Epidermal melanocyte (primary cell): ENCODE measurements at regions not wholly inside any gene's neighbourhood (a gene's known extent, or its start where the extent isn't known, plus 50 kb on each side); places are given as distances from the start of the nearest gene placed in this dataset.
"Not testable (repeated sequence)": the region's sequence is repeated elsewhere in the genome, so short reads cannot be mapped to it uniquely, and the experiment has no call there.

Experiments
- DNase-seq: peaks from one replicate; pipeline ENCODE4 v3.0.0; 2011; ENCODE audit warnings: low spot score; ENCODE audit not compliant: insufficient read length

DNA sequence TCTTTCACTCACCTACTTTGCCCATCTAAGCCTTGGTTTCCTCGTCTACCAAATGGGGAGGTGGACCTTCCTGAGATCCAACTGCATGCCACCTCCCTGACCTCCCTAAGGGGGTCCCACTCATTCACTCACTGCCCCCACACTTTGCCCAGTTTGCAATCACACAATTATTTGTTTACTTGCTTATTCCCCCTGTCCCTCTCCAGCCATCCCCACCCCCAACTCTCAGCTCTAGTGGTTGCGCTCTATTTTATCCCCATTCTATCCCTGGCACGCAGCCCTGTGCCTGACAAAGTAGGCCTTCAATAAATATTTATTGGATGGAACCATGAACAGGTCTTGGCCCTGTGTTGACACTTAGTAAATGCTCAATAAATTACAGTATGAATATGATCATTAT, 130.8 kb upstream of the LARP1 start:
- no peak for DNase-seq

DNA sequence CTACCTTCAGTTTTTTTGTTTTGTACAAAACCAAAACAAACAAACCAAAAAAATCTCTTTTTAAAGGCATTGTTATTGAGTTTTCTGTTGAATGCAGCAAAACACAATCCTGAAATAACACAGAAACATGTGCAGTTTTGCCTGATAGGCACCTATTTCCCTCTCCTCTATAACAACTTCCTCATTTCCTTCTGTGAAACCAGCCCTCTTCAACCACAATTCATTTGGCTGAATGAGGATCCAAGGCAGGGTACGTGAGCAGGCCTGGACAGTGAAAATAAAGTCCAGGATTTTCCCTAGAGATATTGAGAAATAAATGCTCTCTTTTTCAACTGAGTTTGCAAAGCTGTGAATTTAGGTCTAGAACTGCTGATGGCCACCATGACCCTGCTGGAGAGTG, 134.8 kb upstream of the LARP1 start:
- no peak for DNase-seq

DNA sequence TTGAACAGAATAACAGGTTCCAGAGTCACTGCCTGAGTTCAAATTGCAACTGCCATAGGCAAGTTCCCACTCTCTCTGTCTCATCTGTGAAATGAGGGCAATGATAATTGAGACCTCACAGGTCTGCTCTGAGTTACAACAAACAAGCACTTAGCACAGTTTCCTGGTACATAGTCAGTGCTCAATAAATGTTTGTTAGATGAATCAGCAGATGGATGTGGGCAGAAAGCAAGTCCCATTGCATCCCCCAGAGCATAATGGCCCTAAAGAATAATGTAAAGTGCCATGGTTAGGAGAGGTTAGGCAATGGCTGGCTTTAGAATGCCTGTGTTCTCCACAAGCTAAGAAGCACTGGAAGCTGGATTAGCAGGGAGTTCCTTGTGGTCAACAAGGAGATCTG, 136.5 kb upstream of the LARP1 start:
- DNase-seq, result no peak

DNA sequence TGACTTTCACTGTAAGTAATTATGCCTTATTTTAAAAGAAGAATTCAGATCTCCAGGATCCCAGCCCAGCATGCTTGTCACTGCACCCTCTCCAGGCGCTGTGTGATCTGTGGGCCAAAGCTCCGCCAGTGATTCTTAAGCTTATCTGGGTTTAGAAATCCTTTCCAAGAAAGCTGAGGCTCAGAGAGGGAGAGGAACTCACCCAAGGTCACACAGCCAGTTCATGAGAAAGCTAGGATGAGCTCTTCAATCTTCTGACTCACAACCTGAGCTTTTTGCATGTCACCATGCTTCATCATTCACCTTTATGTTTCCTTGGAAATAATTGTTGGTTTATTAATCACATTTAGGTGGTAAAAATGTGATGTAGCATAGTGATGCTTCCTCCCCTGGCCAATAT, 136.6 kb upstream of the HAND1 start:
- DNase-seq, result no peak

DNA sequence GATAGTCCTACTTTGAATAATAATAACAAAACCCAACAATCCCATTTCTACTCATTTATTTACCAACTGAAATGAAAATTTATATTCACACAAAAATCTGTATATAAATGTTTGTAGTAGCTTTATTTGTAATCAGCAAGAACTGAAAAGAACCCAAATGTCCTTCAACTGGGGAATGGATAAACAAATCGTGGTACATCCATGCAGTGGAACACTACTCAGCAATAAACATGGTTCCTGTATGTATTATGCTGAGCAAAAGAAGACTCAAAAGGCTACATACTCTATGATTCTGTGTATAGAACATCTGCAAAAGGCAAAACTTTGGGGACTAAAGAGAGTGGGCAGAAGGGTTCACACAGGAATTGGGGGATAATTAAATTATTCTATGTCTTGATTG, 136.1 kb upstream of the HAND1 start:
- no peak for DNase-seq

DNA sequence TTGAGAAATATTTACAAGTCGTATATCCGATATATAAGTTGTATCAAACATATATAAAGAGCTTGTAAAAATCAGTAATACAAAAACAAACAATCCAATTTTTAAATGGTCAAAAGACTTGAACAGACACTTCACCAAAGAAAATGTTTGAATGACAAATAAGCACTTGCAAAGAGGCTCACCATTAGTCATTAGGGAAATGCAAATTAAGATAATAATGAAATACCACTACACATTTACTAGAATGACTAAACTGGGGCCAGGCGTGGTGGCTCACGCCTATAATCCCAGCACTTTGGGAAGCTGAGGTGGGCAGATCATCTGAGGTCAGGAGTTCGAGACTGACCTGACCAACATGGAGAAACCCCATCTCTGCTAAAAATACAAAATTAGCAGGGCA, 134.6 kb upstream of the HAND1 start:
- DNase-seq, result no peak

DNA sequence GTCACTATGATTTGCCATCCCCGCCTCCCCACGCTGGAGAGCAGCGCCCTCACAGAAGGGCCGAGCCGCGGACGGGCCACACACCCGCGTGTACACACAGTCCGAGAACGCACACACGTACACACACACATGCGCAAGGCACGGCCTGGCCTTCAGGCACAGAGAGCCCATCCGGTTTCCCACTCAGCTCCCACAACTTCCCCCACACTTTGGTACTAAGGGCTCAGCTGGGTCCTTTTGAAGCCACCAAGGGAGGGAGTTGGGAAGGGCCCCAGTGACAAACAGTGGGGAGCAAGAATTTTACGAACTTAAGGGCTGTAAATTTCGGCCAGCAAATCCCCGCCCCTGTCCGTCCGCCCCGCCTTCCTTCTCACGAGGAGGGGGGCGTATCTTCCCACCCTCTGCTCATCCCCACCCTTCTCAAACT, 133.3 kb upstream of the HAND1 start:
- no peak for DNase-seq

DNA sequence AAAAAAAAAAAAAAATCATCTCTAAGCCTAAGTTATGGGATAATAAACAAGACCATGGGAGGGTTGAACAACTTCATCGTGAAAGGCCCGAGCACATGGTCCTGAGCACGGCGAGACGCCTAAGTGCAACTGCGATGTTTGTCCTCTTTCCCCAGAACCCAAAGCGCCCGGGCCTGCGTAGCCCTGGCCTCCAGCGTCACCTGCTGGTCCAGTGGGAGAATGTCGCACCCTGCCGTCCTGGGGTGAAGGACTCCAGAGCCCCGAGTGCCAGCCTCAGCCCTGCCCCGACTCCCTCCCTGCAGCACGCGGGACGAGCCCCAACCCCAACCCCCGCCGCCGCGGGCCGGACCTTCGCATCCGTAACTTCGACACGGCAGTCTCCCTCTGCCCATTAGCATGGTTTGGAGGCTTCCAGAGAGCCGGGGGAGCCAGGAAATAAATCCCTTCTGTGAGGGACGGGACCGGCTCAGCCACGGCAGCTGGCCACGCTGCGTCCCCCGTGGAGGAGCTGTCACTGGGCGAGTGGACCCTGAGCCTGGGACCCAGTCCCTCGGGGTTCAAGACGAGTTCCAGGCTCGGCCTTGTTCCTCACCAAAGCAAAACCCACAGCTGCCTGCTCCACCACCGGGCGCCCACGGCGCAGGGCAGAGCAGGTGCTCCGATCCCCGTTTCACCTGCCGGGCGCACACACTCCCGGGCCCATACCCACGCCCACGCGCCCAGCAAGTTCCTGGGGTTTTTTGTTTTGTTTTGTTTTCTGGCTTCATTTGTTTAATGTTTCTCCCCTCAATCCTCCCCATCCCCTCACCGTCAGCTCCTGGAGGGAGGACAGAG, 132.5 kb upstream of the HAND1 start:
- no peak for DNase-seq

DNA sequence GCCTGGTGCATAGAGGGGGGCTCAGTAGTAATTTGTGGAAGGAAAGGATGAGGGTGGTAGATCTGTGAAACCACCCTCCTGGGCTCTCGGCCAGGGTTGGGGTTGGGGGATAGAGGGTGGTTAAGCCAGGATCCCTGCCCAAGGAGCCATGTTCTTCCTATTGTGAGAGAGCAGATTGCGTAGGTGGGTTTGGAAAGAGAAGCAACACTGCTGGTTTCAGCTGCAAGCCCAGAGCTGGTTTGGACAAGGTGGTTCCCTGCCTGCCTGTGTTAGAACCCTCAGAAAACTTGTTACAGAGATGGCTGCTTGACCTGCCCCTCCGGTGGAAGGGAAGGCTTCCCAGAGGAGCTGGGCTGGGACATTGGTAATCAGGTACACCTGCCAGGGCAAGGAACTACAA, 131.2 kb upstream of the HAND1 start:
- DNase-seq, result no peak

DNA sequence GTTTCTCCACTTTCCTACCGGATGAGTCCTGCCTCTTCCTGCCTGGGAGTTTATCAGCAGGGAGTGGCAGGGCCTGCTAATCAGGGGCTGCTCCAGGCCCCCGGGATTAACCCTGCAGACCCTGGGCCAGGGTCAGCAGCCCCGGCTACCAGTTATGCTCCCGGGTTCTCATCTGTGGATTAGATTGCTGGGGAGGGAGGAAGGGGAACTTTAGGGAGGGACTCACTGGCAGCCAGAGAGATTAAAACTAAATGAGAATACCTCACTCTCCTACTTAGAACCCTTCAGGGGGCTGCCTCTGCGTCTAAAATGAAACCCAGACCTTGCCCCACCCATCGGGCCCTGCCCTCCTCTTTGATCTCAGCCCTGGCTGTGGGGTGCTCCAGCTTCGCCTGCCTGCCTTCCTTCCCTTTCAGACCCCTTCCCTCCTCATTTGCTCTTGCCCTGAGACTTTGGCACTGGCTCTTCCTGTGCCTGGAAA, 130.5 kb upstream of the HAND1 start:
- no peak for DNase-seq

DNA sequence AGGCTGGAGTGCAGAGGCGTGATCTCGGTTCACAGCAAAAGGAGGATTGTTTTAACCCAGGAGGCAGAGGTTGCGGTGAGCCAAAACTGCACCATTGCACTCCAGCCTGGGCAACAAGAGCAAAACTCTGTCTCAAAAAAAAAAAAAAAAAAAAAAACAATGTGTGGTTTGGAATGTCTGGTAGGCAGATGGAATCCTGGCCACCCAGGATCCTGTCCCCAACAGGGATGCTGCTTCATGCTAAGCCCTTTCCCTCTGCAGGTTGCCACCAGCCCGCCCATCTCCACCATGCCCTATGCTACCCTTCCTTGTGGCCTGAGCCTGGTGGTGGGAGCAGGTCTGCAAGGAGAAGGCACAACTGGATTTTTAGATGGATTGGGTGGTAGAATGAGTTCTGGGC, 129.7 kb upstream of the HAND1 start:
- DNase-seq, result no peak

DNA sequence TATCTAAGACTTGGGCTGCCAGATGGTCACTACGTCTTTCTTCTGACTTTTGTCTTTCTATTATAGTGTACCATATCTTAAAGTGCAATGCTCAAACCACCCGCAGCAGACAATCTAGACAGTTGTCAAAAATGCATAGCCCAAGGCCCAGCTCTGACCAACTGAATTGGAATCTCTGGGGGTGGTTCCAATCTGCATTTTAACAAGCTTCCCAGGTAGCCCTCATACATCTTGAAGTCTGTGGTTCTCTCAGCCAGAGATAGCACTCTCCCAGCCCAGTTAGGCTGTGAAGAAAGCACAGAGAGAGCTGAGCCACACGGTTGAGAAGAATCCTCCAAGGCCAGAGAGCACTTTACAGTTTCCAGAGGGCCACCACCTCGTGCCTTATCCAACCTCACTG, 128.2 kb upstream of the HAND1 start:
- no peak for DNase-seq

DNA sequence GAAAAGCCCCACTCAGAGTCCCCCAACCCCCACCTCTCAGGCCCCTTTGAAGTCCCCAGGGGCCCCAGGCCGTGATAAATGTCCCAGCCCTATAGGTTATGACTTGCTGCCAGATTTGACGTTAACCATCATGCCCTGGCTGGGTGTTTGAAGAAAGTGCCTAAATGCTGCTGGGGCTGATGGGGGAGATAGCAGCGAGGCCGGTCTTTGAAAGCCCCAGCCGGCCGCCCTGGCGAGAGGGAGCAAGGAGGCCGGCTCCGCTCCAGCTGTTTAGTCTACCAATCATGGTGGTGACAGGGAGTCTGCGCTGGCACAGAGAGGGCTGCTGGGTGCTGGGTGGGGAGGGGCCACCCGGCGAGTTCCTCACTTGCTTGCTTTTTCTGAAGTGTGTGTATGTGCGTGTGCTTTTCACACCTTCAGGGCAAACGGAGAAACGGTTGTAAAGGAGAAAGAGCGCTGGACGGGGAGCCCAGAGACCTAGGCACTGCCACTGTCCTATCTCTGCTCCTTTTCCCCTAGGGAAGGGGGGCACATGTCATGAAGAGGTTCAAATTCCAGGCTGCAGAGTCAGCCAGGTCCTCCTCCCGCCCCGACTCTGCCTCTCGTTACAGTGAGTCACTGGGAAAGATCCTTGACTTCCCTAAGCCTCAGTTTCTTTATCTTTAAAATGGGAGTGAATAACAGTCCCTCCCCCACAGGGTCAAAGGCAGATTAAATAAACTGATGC, 126.1 kb upstream of the HAND1 start:
- DNase-seq, result no peak

DNA sequence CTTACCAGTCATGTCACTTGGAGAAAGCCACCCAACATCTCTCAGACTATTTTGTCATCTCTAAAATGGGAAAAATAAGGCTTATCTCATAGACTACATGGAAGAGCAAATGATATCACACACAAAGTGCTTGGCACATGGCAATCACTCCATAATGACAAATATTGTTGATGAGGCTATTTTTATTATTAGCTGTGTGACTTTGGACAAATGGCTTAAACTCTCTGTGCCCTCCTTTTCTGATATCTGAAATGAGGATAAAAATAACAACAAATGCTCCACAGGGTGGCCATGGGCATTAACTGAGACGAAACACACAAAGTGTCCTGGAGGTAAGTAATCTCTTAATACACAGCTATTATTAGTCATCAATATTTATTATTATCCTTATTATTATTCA, 125.5 kb upstream of the HAND1 start:
- DNase-seq, result no peak

DNA sequence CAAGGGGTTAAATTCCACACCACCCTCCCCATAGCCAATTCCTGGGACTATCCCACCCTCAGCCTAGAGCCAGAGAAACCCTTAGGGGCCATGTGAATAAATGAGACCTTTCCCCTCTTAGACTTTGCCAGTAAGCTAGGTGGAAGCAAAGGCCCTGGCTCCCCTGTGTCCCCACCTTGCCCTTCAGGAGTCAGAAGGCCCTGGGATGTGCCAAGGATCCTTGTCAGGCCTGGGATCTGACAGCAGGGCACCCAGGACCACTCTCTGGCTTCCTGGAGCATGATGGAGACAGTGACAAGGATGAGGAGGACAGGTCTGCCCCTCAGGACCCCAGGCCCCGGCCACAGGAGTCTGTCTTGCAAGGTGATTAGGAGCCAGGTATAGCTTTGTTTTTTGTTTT, 125.0 kb upstream of the HAND1 start:
- DNase-seq, result no peak

DNA sequence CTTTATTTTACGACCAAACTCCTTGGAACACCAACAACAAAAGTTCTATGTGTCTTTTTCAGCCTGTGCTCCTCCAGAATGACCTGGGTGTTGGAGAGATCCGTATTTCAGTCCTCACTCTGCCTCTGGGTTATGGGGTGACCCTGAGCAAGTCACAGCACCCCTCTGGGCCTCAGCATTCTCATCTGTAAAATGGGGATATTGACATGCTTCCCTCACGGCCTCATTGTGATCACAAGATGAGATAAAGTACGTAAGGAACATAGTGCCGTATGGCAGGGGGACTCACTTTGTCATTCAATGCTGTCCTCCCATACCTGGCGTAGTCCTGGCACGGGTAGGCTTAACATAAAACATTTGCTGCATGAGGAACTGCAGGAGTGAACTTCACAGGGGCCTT, 123.0 kb upstream of the HAND1 start:
- DNase-seq, result no peak

DNA sequence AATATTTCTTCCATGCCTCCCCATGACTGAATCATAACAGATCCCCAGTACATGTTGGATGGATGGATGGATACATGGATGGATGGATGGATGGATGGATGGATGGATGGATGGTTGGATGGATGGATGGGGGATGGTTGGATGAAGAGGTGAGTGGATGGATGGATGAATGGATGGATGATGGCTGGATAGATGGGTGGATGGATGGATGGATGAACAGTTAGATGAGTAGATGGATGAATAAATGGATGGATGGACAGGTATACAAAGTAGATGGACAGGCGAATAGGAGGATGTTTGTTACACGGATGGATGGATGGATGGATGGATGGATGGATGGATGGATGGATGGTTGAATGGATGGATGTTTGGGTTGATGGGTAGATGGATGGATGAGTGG, 120.0 kb upstream of the HAND1 start:
- no peak for DNase-seq

DNA sequence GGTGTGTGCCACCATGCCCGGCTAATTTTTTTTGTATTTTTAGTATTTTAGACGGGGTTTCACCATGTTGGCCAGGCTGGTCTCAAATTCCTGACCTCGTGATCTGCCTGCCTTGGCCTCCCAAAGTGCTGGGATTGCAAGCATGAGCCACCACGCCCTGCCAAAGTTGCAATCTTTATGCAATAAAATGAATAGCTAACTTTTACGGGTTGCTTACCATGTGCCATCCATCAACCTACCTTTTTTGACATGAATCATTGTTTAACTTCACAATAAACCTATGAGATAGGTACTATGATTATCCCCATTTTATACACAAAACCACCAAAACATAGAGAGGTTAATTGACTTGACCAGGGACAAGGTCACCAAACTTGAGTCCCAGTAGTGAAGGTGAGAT, 118.8 kb upstream of the HAND1 start:
- not testable (repeated sequence) for DNase-seq

DNA sequence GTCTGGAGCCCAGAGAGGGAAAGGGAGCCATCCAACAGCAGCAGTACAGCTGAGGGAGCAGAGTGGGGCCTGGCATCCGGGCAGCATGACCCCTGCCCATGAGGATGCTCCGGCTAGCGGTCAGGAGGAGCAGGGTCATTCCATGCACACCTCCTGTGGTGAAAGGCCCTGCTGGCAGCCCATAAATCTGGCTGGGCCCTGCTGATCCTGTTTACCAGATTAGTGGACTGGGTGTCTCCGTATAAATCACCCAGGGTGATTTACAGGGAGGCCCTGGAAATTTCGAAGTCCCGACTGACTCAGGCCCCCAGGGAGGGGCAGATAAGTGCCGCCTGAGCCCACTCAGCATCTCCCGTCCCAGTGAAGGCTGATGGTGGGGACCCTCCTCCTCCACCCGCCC, 117.6 kb upstream of the HAND1 start:
- DNase-seq, result no peak

DNA sequence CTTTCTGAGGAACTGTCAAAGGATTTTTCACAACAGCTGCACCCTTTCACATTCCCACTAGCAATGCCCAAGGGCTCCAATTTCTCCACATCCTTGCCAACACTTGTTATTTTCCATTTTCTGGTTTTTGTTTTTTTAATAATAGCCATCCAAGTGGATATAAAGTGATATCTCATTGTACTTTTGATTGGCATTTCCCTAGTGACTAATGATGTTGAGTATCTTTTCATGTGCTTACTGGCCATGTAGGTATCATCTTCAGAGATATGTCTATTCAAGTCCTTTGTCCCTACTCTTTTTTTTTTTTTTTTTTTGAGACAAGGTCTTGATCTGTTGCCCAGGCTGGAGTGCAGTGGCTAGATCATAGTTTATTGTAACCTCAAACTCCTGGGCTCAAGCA, 115.8 kb upstream of the HAND1 start:
- no peak for DNase-seq

DNA sequence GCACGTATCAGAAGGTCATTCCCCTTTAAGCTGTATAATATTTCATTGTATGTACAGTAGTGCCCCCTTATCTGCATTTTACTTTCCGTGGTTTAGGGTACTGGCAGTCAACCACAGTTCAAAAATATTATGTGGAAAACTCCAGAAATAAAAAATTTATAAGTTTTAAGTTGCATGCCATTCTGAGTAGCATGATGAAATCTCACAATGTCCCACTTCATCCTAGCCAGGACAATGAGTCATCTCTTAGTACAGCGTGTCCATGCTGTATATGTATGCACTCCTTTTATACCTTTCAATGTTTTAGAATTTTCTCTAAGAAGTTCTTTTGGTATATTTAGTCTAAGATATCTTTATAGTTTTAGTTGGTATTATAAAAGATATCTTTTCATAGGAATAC, 115.0 kb upstream of the HAND1 start:
- DNase-seq, result no peak

DNA sequence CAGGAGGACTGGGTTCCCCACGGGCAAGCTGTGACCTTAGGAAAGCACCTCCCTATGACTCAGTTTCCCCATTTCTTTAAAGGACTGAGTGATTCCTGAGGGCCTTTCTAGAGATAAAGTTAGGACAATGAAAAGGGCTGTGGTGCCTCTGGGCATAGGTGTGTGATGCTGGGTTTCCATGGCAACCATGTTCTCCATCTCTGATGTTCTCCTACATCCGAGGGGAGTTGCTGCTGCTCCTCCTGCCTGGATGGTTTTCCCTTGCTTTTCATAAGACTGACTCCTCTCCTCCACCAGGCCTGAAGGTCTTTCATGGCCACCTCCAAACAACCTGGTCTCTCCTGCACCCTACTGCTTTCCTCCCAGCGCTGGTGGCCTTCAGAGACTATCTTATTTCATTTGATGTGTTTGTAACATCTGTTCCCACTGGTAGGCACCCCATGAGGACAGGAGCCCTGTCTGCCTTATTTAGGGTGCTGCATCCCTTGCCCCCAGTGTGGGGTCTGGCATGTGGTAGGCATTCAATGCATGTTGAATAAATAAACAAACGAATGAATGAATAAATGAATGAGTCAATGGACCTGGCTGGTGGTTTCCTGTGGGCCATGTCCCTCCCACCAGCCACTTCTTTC, 112.2 kb upstream of the HAND1 start:
- DNase-seq, result no peak
